MCF 10A (cell line): ENCODE measurements at regions not wholly inside any gene's neighbourhood (a gene's known extent, or its start where the extent isn't known, plus 50 kb on each side); places are given as distances from the start of the nearest gene placed in this dataset.

Experiments used
- BruUV-seq: library from RNA; stranded (reverse); fragments of 400-500 nt; replicated peaks from 2 replicates; lab custom pipeline; 2021; lab: Mats Ljungman, UMichigan
- CTCF ChIA-PET: fragments of 300-600 bp; sonication (Branson Sonifier 250); formaldehyde crosslinking; extraction: SDS; loops from one replicate; lab custom pipeline; 2021; ENCODE audit warnings: antibody characterized with exemption, inconsistent platforms; lab: Yijun Ruan, JAX
- POLR2A ChIA-PET: fragments of 300-600, 350-650 bp; sonication (Branson Sonifier 250); formaldehyde crosslinking; extraction: SDS; loops from one replicate; lab custom pipeline; 2020; ENCODE audit warnings: antibody characterized with exemption, inconsistent platforms; lab: Yijun Ruan, JAX
- DNase-seq: peaks from one replicate; pipeline ENCODE4 v3.0.0-alpha.2; 2018; ENCODE audit not compliant: unreplicated experiment
- H3K27ac Mint-ChIP-seq: one replicate; pipeline ENCODE4 v1.8.0; 2022; ENCODE audit warnings: mild to moderate bottlenecking, low read depth, mixed read lengths; ENCODE audit not compliant: unreplicated experiment
- H3K27me3 Mint-ChIP-seq: one replicate; pipeline ENCODE4 v1.8.0; 2022; ENCODE audit warnings: mixed read lengths; ENCODE audit not compliant: insufficient read depth, unreplicated experiment
- H3K36me3 Mint-ChIP-seq: one replicate; pipeline ENCODE4 v1.8.0; 2022; ENCODE audit warnings: mild to moderate bottlenecking, moderate library complexity, mixed read lengths; ENCODE audit not compliant: insufficient read depth, unreplicated experiment
- H3K4me1 Mint-ChIP-seq: one replicate; pipeline ENCODE4 v1.8.0; 2022; ENCODE audit warnings: mixed read lengths; ENCODE audit not compliant: insufficient read depth, unreplicated experiment
- H3K4me3 Mint-ChIP-seq: one replicate; pipeline ENCODE4 v1.8.0; 2022; ENCODE audit warnings: mild to moderate bottlenecking, moderate library complexity, mixed read lengths; ENCODE audit not compliant: unreplicated experiment
- H3K9me3 Mint-ChIP-seq: one replicate; pipeline ENCODE4 v1.8.0; 2022; ENCODE audit warnings: mixed read lengths; ENCODE audit not compliant: unreplicated experiment
- CTCF ChIP-seq: fragments of 200-600 bp; IDR thresholded peaks from one replicate; pipeline ENCODE4 v1.8.0; 2022; ENCODE audit warnings: antibody characterized with exemption, mild to moderate bottlenecking; ENCODE audit not compliant: unreplicated experiment
- intact Hi-C: fragments of 100-400 bp; cut with micrococcal nuclease; formaldehyde crosslinking; loops from 2 replicates; pipeline ENCODE4 v1.14.1; 2022

GRCh38 chr16:73275024-73275423 lies 227.1 kb upstream of the ZFHX3 start:
- no TSS peak for BruUV-seq

GRCh38 chr16:73274140-73274539 lies 226.2 kb upstream of the ZFHX3 start:
- no peaks in the 10 kb centered on the region for H3K9me3 Mint-ChIP-seq
- no peak overlapping the region for H3K27ac Mint-ChIP-seq
- no peaks in the 10 kb centered on the region for H3K36me3 Mint-ChIP-seq
- ChIA-PET POLR2A (no interaction called here), CTCF (no interaction called here)
- TF ChIP-seq CTCF: no peak
- no peak for DNase-seq
- intact Hi-C loops: no loop called here
- no TSS peak for BruUV-seq
- peaks cover 92% of the 10 kb centered on the region for H3K27me3 Mint-ChIP-seq
- H3K4me1 Mint-ChIP-seq: no peaks in the 10 kb centered on the region
- no peak overlapping the region for H3K4me3 Mint-ChIP-seq

More at GRCh38 chr16:73275024-73275423, 227.1 kb upstream of the ZFHX3 start:
- Mint-ChIP-seq H3K9me3 (no peaks in the 10 kb centered on the region), H3K36me3 (no peaks in the 10 kb centered on the region), H3K27ac (no peak overlapping the region), H3K4me3 (no peak overlapping the region), H3K4me1 (no peaks in the 10 kb centered on the region), H3K27me3 (peaks cover 92% of the 10 kb centered on the region)
- no peak for TF ChIP-seq CTCF
- CTCF ChIA-PET: no interaction called here
- intact Hi-C loops: no loop called here
- no peak for DNase-seq
- POLR2A ChIA-PET: no interaction called here

GRCh38 chr16:73268366-73268993 lies 220.6 kb upstream of the ZFHX3 start:
- intact Hi-C loops: no loop called here
- peaks cover 90% of the 10 kb centered on the region for H3K27me3 Mint-ChIP-seq
- H3K36me3 Mint-ChIP-seq: no peaks in the 10 kb centered on the region
- no peak overlapping the region for H3K4me3 Mint-ChIP-seq
- ChIA-PET CTCF (interaction anchor here (0.8 kb wide), 1 partner anchor 9 kb away, joined by 3 read pairs; no protein-coding TSS in a partner anchor), POLR2A (no interaction called here)
- peak; percentile 16 for DNase-seq
- H3K27ac Mint-ChIP-seq: no peak overlapping the region
- no peaks in the 10 kb centered on the region for H3K4me1 Mint-ChIP-seq
- TF ChIP-seq CTCF: no peak
- no peaks in the 10 kb centered on the region for H3K9me3 Mint-ChIP-seq
- BruUV-seq: no TSS peak

GRCh38 chr16:73265935-73266334 lies 218.0 kb upstream of the ZFHX3 start:
- BruUV-seq: no TSS peak
- H3K27ac Mint-ChIP-seq: no peak overlapping the region
- H3K4me3 Mint-ChIP-seq: no peak overlapping the region

More at GRCh38 chr16:73265935-73266334, 218.0 kb upstream of the ZFHX3 start:
- no peaks in the 10 kb centered on the region for H3K4me1 Mint-ChIP-seq
- peaks cover 86% of the 10 kb centered on the region for H3K27me3 Mint-ChIP-seq
- no peak for DNase-seq
- H3K36me3 Mint-ChIP-seq: no peaks in the 10 kb centered on the region
- TF ChIP-seq CTCF: no peak
- intact Hi-C loops: no loop called here
- CTCF ChIA-PET: no interaction called here
- POLR2A ChIA-PET: no interaction called here
- H3K9me3 Mint-ChIP-seq: no peaks in the 10 kb centered on the region
